HepG2 (cell line): ENCODE measurements at regions not wholly inside any gene's neighbourhood (a gene's known extent, or its start where the extent isn't known, plus 50 kb on each side); places are given as distances from the start of the nearest gene placed in this dataset.

Experiments used
- ATAC-seq: fragments of 200-7000 bp; cut with Tn5 transposase; 3 replicates; pipeline ENCODE4 v1.9.1; 2020; ENCODE audit warnings: mild to moderate bottlenecking, moderate library complexity
- BruUV-seq: library from RNA; stranded (reverse); fragments of 400-500 nt; replicated peaks from 2 replicates; lab custom pipeline; 2021; lab: Mats Ljungman, UMichigan
- CTCF ChIA-PET: fragments of 300-600 bp; formaldehyde crosslinking; extraction: SDS; loops from one replicate; lab custom pipeline; 2021; ENCODE audit warnings: low total read pairs, inconsistent platforms, low intra/inter-chr PET ratio; lab: Yijun Ruan, JAX
- POLR2A ChIA-PET: fragments of 350-600 bp; sonication (Branson Sonifier 250); formaldehyde crosslinking; loops from one replicate; lab custom pipeline; 2020; ENCODE audit warnings: antibody characterized with exemption, inconsistent platforms; lab: Yijun Ruan, JAX
- DNase-seq: peaks from one replicate; pipeline ENCODE4 v3.0.0-alpha.2; 2015; ENCODE audit warnings: low spot score
- FAIRE-seq: peaks from 3 replicates; lab custom pipeline; 2011; peaks lifted over from hg19 to GRCh38; lab: Jason Lieb, UNC
- H2AFZ ChIP-seq: one replicate; pipeline ENCODE4 v1.6.1; 2011; ENCODE audit warnings: low read length, inconsistent platforms
- H3K27ac ChIP-seq: fragments of 300-600 bp; 3 replicates; pipeline ENCODE4 v1.8.0; 2011; ENCODE audit warnings: mixed run types, mild to moderate bottlenecking, mixed read lengths, low read length, inconsistent platforms; ENCODE audit not compliant: insufficient read depth; ENCODE audit errors: extremely low read length
- H3K27me3 ChIP-seq, 2 experiments: fragments of 200-600 bp in 1 of 2; 2 replicates in 1 of 2; 3 replicates in 1 of 2; pipeline versions ENCODE4 v1.6.0 to v1.8.0; 2011; ENCODE audit warnings: low read length in 2 of 2, mild to moderate bottlenecking in 2 of 2, moderate library complexity in 2 of 2, inconsistent platforms in 1 of 2; ENCODE audit not compliant: insufficient read depth in 2 of 2, control insufficient read depth in 1 of 2
- H3K36me3 ChIP-seq, 2 experiments: fragments of 200-600 bp in 1 of 2; replicated peaks in 1 of 2; 2 replicates in 1 of 2; 3 replicates in 1 of 2; pipeline versions ENCODE4 v1.5.1 to v1.8.0; 2011; ENCODE audit warnings: low read length in 2 of 2, inconsistent platforms in 1 of 2; ENCODE audit not compliant: insufficient read depth in 2 of 2, control insufficient read depth in 1 of 2
- H3K4me1 ChIP-seq: 2 replicates; pipeline ENCODE4 v1.5.1; 2012; ENCODE audit warnings: low read length, inconsistent platforms; ENCODE audit not compliant: insufficient read depth
- H3K4me2 ChIP-seq: 2 replicates; pipeline ENCODE4 v1.6.0; 2011; ENCODE audit warnings: low read depth, low read length, inconsistent platforms
- H3K4me3 ChIP-seq, 3 experiments: fragments of 200-600 bp in 1 of 3; sonication (generic), shearing (Covaris generic) in 1 of 3; replicated peaks in 1 of 3; 2 replicates each; pipeline ENCODE4 v1.5.1; 2011 to 2016; ENCODE audit warnings: low read length in 3 of 3, inconsistent platforms in 2 of 3, low read depth in 2 of 3, mild to moderate bottlenecking in 2 of 3, control low read depth in 1 of 3, mixed read lengths in 1 of 3; ENCODE audit not compliant: insufficient read depth in 1 of 3
- H3K79me2 ChIP-seq: one replicate; pipeline ENCODE4 v1.6.1; 2011; ENCODE audit warnings: low read length, inconsistent platforms; ENCODE audit not compliant: insufficient read depth
- H3K9ac ChIP-seq: 2 replicates; pipeline ENCODE4 v1.6.0; 2011; ENCODE audit warnings: mild to moderate bottlenecking, low read depth, low read length, inconsistent platforms; ENCODE audit not compliant: insufficient read depth
- H3K9me3 ChIP-seq: 2 replicates; pipeline ENCODE4 v1.5.1; 2012; ENCODE audit warnings: mild to moderate bottlenecking, low read length
- H4K20me1 ChIP-seq: 2 replicates; pipeline ENCODE4 v1.6.0; 2011; ENCODE audit warnings: inconsistent platforms, mild to moderate bottlenecking, low read length, moderate library complexity; ENCODE audit not compliant: insufficient read depth
- ELF3 ChIP-seq: IDR thresholded peaks from 2 replicates; pipeline ENCODE4 v1.6.1; 2016; ENCODE audit warnings: missing genetic modification reagents, missing compliant biosample characterization
- MEIS1 ChIP-seq: sonication (generic); formaldehyde crosslinking; IDR thresholded peaks from 2 replicates; pipeline ENCODE4 v1.9.0; 2021; ENCODE audit warnings: mild to moderate bottlenecking, missing genetic modification reagents, moderate library complexity, borderline replicate concordance
- RBFOX2 ChIP-seq: fragments of 200-400 bp; formaldehyde crosslinking; IDR thresholded peaks from 2 replicates; pipeline ENCODE4 v1.6.1; 2017; ENCODE audit warnings: low read depth, mild to moderate bottlenecking, low read length
- ZNF20 ChIP-seq: sonication (generic); formaldehyde crosslinking; IDR thresholded peaks from 2 replicates; pipeline ENCODE4 v1.4.0; 2020; ENCODE audit warnings: mild to moderate bottlenecking, moderate library complexity, missing genetic modification reagents
- WGBS: methylation state at CpG from one replicate; pipeline ENCODE4 v1.1.6; 2017; ENCODE audit warnings: low lambda C conversion rate; 5-methylcytosine and 5-hydroxymethylcytosine counted together
- in situ Hi-C: cut with HindIII; loops from 2 replicates; pipeline ENCODE4 v1.10.0; 2017; ENCODE audit warnings: low pct_unique_long_range_greater_than_20kb; ENCODE audit not compliant: extremely low pct_ligation_motif_present
- intact Hi-C: fragments of 100-400 bp; cut with micrococcal nuclease; formaldehyde crosslinking; loops from one replicate; pipeline ENCODE4 v1.10.0; 2022; ENCODE audit not compliant: unreplicated experiment
- TF ChIP-seq, protein P1 (sequence below): sonication (generic); formaldehyde crosslinking; IDR thresholded peaks from 2 replicates; pipeline ENCODE4 v1.9.0; 2022; ENCODE audit warnings: low read depth, missing genetic modification reagents
- TF ChIP-seq, protein P2 (sequence below): IDR thresholded peaks from 2 replicates; pipeline ENCODE4 v1.6.1; 2016; ENCODE audit warnings: missing biosample characterization, missing genetic modification reagents, low read depth
- TF ChIP-seq, protein P3 (sequence below): sonication (generic); formaldehyde crosslinking; conservative IDR thresholded peaks from 2 replicates; pipeline ENCODE4 v1.5.0; 2020; ENCODE audit warnings: missing genetic modification reagents

DNA sequence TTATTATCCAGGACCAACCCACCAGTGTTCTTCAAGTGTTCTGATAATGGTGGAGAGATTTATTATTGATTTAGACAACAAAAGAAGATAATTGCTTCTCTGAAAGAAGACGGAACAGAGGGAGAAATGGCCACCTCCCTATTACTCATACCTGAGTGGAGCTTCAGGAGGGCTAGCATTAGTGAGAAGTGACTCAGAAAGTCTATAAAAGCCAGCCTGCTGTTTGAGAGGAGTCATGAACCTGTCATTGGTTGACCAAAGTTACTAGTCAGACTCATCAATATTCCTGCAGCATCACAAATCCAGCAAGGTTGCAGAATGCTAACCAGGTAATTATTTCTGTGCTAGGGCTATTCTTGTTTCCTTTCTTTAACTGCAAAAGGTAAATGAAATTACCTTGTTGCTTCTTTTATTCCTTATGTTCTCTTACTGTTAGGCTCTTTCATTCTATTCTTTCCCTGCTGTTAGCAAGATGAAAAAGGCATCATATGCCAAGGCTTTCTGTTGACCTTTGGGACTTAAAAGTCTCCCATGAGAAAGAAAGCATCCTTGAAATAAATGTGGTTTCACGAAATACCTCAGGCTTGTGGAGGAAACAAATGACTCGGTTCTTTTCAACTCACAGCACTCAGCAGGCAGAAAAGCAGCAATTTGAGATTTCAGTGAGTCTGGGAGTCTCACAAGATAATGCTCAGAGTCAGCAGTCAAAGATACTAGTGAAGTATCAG lies 256.4 kb upstream of the PHYHIPL start:
- in situ Hi-C loops: loop anchor here (25.0 kb wide), 1 partner anchor 667 kb away; no protein-coding TSS in a partner anchor
- no peak for FAIRE-seq
- no TSS peak for BruUV-seq
- CTCF ChIA-PET: no interaction called here
- H2AFZ ChIP-seq: no peak overlapping the region
- DNase-seq: peak; percentile 12
- no peak for ATAC-seq
- no peak overlapping the region for H3K27ac ChIP-seq
- no peaks in the 10 kb centered on the region for H3K9me3 ChIP-seq
- POLR2A ChIA-PET: no interaction called here
- intact Hi-C loops: no loop called here
- no peaks in the 10 kb centered on the region for H4K20me1 ChIP-seq
- 0 out of 5 replicates have a peak, but pooled peaks cover 0 to 6% of the 10 kb centered on the region in 2 experiments for H3K27me3 ChIP-seq
- H3K79me2 ChIP-seq: no peaks in the 10 kb centered on the region
- TF ChIP-seq ELF3: no peak
- no peak for TF ChIP-seq MEIS1 (CRISPR knock-in tag)
- TF ChIP-seq, protein P1, sequence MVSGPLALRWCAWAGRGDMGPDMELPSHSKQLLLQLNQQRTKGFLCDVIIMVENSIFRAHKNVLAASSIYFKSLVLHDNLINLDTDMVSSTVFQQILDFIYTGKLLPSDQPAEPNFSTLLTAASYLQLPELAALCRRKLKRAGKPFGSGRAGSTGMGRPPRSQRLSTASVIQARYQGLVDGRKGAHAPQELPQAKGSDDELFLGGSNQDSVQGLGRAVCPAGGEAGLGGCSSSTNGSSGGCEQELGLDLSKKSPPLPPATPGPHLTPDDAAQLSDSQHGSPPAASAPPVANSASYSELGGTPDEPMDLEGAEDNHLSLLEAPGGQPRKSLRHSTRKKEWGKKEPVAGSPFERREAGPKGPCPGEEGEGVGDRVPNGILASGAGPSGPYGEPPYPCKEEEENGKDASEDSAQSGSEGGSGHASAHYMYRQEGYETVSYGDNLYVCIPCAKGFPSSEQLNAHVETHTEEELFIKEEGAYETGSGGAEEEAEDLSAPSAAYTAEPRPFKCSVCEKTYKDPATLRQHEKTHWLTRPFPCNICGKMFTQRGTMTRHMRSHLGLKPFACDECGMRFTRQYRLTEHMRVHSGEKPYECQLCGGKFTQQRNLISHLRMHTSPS (CRISPR knock-in tag): no peak
- no peak for TF ChIP-seq RBFOX2
- TF ChIP-seq ZNF20 (CRISPR knock-in tag): no peak
- TF ChIP-seq, protein P2, sequence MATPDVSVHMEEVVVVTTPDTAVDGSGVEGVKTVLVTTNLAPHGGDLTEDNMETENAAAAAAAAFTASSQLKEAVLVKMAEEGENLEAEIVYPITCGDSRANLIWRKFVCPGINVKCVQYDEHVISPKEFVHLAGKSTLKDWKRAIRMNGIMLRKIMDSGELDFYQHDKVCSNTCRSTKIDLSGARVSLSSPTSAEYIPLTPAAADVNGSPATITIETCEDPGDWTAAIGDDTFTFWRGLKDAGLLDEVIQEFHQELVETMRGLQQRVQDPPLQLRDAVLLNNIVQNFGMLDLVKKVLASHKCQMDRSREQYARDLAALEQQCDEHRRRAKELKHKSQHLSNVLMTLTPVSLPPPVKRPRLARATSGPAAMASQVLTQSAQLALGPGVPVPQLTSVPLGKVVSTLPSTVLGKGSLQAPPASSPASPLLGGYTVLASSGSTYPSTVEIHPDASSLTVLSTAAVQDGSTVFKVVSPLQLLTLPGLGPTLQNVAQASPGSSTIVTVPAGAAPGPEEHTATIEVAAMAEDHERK (CRISPR knock-in tag): no peak
- TF ChIP-seq, protein P3, sequence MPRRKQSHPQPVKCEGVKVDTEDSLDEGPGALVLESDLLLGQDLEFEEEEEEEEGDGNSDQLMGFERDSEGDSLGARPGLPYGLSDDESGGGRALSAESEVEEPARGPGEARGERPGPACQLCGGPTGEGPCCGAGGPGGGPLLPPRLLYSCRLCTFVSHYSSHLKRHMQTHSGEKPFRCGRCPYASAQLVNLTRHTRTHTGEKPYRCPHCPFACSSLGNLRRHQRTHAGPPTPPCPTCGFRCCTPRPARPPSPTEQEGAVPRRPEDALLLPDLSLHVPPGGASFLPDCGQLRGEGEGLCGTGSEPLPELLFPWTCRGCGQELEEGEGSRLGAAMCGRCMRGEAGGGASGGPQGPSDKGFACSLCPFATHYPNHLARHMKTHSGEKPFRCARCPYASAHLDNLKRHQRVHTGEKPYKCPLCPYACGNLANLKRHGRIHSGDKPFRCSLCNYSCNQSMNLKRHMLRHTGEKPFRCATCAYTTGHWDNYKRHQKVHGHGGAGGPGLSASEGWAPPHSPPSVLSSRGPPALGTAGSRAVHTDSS (CRISPR knock-in tag): no peak
- no peak overlapping the region for H3K4me3 ChIP-seq
- H3K4me1 ChIP-seq: no peaks in the 10 kb centered on the region
- H3K36me3 ChIP-seq: no peaks in the 10 kb centered on the region
- H3K9ac ChIP-seq: no peak overlapping the region
- H3K4me2 ChIP-seq: no peak overlapping the region
- 0% methylated on average over 3 of the region's 3 CpGs for WGBS
